HEK293T (cell line): ENCODE measurements at regions not wholly inside any gene's neighbourhood (a gene's known extent, or its start where the extent isn't known, plus 50 kb on each side); places are given as distances from the start of the nearest gene placed in this dataset.

Experiments
- CTCF ChIA-PET: fragments of 350-600 bp; formaldehyde crosslinking; extraction: SDS; loops from one replicate; lab custom pipeline; 2021; ENCODE audit warnings: antibody characterized with exemption, inconsistent platforms; lab: Yijun Ruan, JAX
- POLR2A ChIA-PET: fragments of 350-600 bp; formaldehyde crosslinking; extraction: SDS; loops from one replicate; lab custom pipeline; 2020; ENCODE audit warnings: antibody characterized with exemption, inconsistent platforms; lab: Yijun Ruan, JAX
- DNase-seq: peaks from one replicate; pipeline ENCODE4 v3.0.0; 2012; ENCODE audit warnings: mixed read lengths; ENCODE audit errors: extremely low spot score
- ARNT ChIP-seq: fragments of 450-650 bp; IDR thresholded peaks from 2 replicates; pipeline ENCODE4 v1.6.1; 2017; ENCODE audit warnings: mild to moderate bottlenecking
- BHLHE40 ChIP-seq: fragments of 450-650 bp; IDR thresholded peaks from 2 replicates; pipeline ENCODE4 v1.6.1; 2016; ENCODE audit warnings: mild to moderate bottlenecking, moderate library complexity, borderline replicate concordance
- CTBP1 ChIP-seq: fragments of 450-650 bp; IDR thresholded peaks from 2 replicates; pipeline ENCODE4 v1.6.1; 2016; ENCODE audit warnings: borderline replicate concordance
- ELF4 ChIP-seq: fragments of 450-650 bp; IDR thresholded peaks from 2 replicates; pipeline ENCODE4 v1.6.1; 2017; ENCODE audit warnings: antibody characterized with exemption
- FOXA1 ChIP-seq: fragments of 450-650 bp; IDR thresholded peaks from 2 replicates; pipeline ENCODE4 v1.6.1; 2016; ENCODE audit warnings: mild to moderate bottlenecking
- FOXK2 ChIP-seq: fragments of 450-650 bp; IDR thresholded peaks from 2 replicates; pipeline ENCODE4 v1.6.1; 2016; ENCODE audit warnings: mild to moderate bottlenecking
- FOXM1 ChIP-seq: fragments of 450-650 bp; IDR thresholded peaks from 2 replicates; pipeline ENCODE4 v1.6.1; 2017; ENCODE audit warnings: mild to moderate bottlenecking, borderline replicate concordance
- HDGF ChIP-seq: fragments of 450-650 bp; IDR thresholded peaks from 2 replicates; pipeline ENCODE4 v1.6.1; 2017; ENCODE audit warnings: antibody characterized with exemption, borderline replicate concordance
- L3MBTL2 ChIP-seq: fragments of 450-650 bp; conservative IDR thresholded peaks from 2 replicates; pipeline ENCODE4 v1.6.1; 2016; ENCODE audit warnings: mild to moderate bottlenecking
- LEF1 ChIP-seq: fragments of 450-650 bp; IDR thresholded peaks from 2 replicates; pipeline ENCODE4 v1.6.1; 2017; ENCODE audit warnings: mild to moderate bottlenecking, borderline replicate concordance
- NFRKB ChIP-seq: fragments of 450-650 bp; IDR thresholded peaks from 2 replicates; pipeline ENCODE4 v1.6.1; 2016; ENCODE audit warnings: mild to moderate bottlenecking, moderate library complexity
- PKNOX1 ChIP-seq: fragments of 450-650 bp; IDR thresholded peaks from 2 replicates; pipeline ENCODE4 v1.6.1; 2016
- SP1 ChIP-seq: fragments of 450-650 bp; IDR thresholded peaks from 2 replicates; pipeline ENCODE4 v1.6.1; 2017
- SUZ12 ChIP-seq: fragments of 450-650 bp; IDR thresholded peaks from 2 replicates; pipeline ENCODE4 v1.6.1; 2016; ENCODE audit warnings: mild to moderate bottlenecking
- TARDBP ChIP-seq: fragments of 450-650 bp; IDR thresholded peaks from 2 replicates; pipeline ENCODE4 v1.6.1; 2016
- ZNF384 ChIP-seq: fragments of 450-650 bp; IDR thresholded peaks from 2 replicates; pipeline ENCODE4 v1.6.1; 2016

- POLR2A ChIA-PET, result no interaction called here
- TF ChIP-seq ARNT (no peak), SP1 (no peak), SUZ12 (no peak), NFRKB (no peak), TARDBP (no peak), FOXA1 (no peak), HDGF (no peak), ZNF384 (no peak), PKNOX1 (no peak), CTBP1 (no peak), FOXK2 (no peak), ELF4 (no peak), L3MBTL2 (no peak), FOXM1 (no peak), BHLHE40 (no peak), LEF1 (no peak)
- no peak for DNase-seq
- CTCF ChIA-PET, result no interaction called here
Observed at GRCh38 chr16:51008037-51008436, 143.0 kb downstream of the SALL1 start.

GRCh38 chr16:51003850-51004566 is 147.1 kb downstream of the SALL1 start:
- ChIA-PET POLR2A (no interaction called here), CTCF (interaction anchor here (0.5 kb wide), 1 partner anchor 657 kb away, joined by 6 read pairs; no protein-coding TSS in a partner anchor)
- no peak for TF ChIP-seq LEF1
- TF ChIP-seq CTBP1, result no peak
- TF ChIP-seq TARDBP, result no peak
- no peak for TF ChIP-seq HDGF
- TF ChIP-seq FOXM1, result no peak
- no peak for TF ChIP-seq SUZ12
- no peak for TF ChIP-seq NFRKB
- no peak for TF ChIP-seq ARNT
- no peak for TF ChIP-seq SP1
- TF ChIP-seq PKNOX1, result no peak
- TF ChIP-seq ZNF384, result no peak
- no peak for TF ChIP-seq BHLHE40
- no peak for TF ChIP-seq FOXA1
- TF ChIP-seq L3MBTL2, result no peak
- no peak for TF ChIP-seq FOXK2
- no peak for TF ChIP-seq ELF4
- no peak for DNase-seq

- POLR2A ChIA-PET, result no interaction called here
- DNase-seq, result no peak
- no peak for TF ChIP-seq ZNF384
- TF ChIP-seq ELF4, result no peak
- TF ChIP-seq LEF1, result no peak
- TF ChIP-seq ARNT, result no peak
- TF ChIP-seq HDGF, result no peak
- CTCF ChIA-PET, result interaction anchor here (0.6 kb wide), 1 partner anchor 10 kb away, joined by 3 read pairs; no protein-coding TSS in a partner anchor
Observed at GRCh38 chr16:51002881-51003490, 148.1 kb downstream of the SALL1 start.

GRCh38 chr16:50999181-50999580 is 151.9 kb downstream of the SALL1 start:
- CTCF ChIA-PET, result no interaction called here
- no peak for DNase-seq
- TF ChIP-seq ARNT, result no peak
- no peak for TF ChIP-seq HDGF
- TF ChIP-seq ZNF384, result no peak
- TF ChIP-seq ELF4, result no peak
- TF ChIP-seq SP1, result no peak
- TF ChIP-seq PKNOX1, result no peak
- no peak for TF ChIP-seq FOXK2
- no peak for TF ChIP-seq NFRKB
- TF ChIP-seq L3MBTL2, result no peak
- POLR2A ChIA-PET, result no interaction called here

- TF ChIP-seq ZNF384 (no peak), ARNT (no peak), FOXM1 (no peak), TARDBP (no peak), BHLHE40 (no peak), ELF4 (no peak), PKNOX1 (no peak), HDGF (no peak), SUZ12 (no peak), FOXA1 (no peak)
- DNase-seq, result no peak
- POLR2A ChIA-PET, result no interaction called here
- CTCF ChIA-PET, result no interaction called here
Observed at GRCh38 chr16:50998411-50998810, 152.7 kb downstream of the SALL1 start.
